GM20431 (cell line): ENCODE measurements at regions not wholly inside any gene's neighbourhood (a gene's known extent, or its start where the extent isn't known, plus 50 kb on each side); places are given as distances from the start of the nearest gene placed in this dataset.

Experiments used
- in situ Hi-C: fragments of 300-500 bp; cut with MseI, MboI; formaldehyde crosslinking; loops from one replicate; pipeline ENCODE4 v1.15.0; 2020; ENCODE audit warnings: low sequenced_read_pairs; ENCODE audit not compliant: unreplicated experiment

DNA sequence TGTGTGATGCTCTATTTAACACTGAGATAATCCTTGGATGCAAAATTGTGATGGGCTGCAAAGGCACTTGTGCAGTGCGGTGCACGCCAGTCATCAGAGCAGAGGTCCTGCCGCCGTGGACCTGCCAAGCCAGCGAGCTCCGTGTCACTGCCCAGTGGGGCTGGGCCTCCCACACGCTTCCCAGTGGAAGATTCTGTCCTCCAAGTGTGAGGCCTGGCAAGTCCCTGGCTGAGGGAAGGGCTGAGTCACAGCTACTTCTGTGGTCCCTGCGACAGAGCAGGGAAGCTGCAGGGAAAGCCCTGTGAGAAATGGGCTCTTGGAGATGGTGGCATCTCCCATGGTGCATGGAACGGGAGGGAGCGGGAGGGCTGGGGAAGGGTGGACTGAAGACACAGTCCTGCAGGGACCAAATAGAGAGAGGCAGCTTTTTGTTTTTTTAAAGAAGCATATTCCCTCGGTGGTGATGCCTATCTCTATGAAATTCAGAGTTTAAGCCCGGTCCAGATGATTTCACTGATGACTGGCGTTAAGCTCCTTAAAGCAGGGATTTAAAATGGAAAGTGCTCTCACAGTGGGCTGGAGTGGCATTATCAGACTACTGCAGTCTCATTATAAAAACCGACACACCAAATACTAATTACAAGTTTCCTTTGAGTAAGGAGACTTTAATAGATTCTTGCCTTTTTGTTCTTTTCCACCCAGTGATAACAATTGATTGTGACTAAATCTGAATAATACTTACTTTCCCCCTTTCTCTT, 413.7 kb downstream of the QKI start:
- in situ Hi-C loops: no loop called here

DNA sequence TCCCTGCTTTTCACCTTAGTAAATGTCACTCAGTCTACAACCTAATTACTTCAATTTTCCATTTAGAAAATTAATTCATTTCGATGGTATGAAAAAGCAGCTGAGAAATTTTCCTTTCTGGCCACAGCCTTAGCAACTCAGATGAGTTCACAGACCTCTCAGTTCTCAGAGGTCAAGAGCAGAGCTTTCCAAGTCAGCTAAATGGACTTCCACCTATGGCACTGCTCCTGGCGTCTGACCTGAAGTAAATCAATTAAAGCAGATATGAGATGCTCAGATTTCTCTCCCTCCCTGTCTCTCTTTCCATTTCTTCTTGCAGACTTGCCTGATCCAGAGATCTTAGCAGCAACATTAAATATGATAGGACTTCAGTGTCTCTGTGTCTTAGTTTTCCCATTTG, 412.6 kb downstream of the QKI start:
- in situ Hi-C loops: no loop called here

DNA sequence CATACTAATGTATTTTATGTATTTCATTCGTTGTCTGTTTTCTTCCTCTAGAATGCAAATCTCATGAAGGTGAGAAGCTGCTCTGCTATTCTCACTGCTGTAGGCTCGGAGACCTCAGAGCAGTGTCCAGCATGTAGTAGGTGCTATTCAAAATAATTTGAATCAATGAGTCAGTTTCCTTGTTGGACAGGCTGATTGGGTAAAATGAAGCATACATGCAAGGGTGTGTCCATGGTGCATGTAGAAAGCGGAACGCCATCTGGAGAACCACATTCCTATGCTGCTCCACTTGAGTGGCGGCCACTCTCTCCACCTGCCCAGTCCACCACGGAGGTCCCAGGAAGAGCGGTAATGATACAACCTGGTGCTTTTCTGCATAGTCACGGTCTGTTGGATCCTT, 412.1 kb downstream of the QKI start:
- in situ Hi-C loops: no loop called here

DNA sequence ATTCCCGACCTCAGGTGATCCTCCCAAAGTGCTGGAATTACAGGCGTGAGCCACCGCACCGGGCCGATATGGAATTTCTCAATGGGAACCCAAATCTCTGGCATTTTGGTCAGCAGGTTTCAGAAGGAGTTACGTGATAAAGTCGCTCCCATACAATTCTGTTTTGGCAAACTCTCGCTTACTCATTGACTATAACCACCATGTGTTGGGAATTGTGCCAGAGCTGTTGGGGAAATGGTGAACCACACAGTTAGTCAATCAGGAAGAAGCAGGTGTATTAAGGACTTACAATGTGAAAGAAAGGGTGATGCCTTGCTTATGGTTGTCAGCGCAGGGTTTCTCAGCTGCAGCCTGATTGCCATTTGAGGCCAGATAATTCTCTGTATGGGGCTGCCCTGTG, 410.5 kb downstream of the QKI start:
- in situ Hi-C loops: no loop called here

DNA sequence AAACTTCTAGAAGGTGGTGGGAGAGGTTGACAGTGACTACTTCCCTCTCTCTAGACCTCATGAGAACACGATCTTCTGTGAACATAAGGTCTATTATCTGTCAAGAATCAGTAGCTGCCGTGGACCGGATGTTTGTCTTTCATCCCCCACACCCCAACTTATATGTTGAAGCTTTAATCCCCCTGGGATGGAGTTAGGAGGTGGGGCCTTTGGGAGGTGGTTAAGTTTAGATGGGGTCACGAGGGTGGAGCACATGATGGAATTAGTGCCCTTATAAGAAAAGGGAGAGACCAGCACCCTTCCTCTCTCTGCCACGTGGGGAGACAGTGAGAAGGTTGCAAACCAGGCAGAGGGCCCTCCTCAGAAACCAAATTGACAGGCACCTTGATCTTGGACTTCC, 409.1 kb downstream of the QKI start:
- in situ Hi-C loops: no loop called here

DNA sequence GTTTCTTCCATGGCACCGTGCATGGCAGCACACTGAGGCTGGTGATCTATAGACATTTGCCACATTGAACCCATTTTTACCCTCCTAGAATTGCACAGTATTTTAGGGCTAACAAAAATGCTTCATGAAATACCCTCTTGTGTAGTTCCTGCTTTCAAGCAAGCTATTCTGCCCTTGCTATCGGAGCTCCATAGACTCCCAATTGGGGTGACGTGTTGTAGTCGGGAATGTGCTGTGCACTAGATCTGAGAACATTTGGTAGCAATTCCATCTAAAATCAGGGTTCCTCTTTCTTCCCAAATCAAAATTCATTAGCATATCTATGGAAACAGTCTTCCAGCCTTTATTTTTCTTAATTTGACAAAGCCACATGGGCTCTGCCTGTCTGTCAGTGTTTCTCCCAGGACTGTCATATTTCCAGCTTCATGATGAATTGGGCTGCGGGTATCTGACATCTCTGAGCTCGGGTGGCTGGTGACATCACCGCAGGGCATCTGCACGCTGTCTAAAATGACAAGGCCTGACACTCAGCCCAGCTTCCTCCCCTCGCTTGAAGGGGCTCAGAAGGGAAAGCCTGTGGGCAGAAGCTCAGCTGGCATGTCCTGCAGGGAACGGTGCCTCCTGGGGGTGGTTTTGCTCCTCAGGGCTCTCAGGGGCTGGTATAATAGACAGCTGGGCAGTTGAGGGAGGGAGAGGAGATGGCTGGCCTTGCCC, 406.4 kb downstream of the QKI start:
- in situ Hi-C loops: no loop called here

DNA sequence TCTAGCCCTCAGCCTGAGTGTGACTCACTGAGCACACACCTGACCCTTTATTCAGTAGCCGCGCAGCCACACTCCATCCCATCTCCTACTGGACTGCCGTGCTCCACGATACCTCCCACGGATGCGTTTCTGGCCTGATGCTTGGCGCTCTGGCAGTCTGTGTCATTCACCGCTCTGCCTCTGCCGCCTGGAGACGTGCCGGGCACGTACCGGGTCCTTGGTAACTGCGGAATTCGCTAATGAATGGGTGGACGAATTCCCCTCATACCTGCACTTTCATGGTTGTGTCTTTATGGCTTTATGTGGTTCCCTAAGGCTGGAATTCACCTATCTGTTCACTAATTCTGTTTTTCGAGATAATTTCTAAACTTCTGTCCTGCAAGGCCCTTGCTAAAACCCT, 405.7 kb downstream of the QKI start:
- in situ Hi-C loops: no loop called here

DNA sequence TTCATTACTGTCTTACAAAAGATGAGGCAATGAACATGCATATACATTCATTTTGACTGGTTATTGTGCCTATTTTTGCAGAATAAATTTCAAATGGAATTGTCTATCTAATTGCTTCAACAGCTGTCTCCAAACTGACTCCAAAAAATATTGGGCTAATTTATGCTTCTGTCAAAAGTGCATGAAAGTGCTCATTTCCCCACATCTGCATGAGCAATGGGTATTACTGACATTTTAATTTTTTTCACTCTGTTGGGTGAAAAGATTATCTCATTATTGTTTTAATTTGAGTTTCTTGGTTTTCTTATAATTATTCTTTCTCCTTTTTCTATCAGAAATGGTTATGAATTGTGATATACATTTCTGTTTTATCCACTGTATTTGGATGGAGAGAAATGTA, 404.2 kb downstream of the QKI start:
- in situ Hi-C loops: no loop called here

DNA sequence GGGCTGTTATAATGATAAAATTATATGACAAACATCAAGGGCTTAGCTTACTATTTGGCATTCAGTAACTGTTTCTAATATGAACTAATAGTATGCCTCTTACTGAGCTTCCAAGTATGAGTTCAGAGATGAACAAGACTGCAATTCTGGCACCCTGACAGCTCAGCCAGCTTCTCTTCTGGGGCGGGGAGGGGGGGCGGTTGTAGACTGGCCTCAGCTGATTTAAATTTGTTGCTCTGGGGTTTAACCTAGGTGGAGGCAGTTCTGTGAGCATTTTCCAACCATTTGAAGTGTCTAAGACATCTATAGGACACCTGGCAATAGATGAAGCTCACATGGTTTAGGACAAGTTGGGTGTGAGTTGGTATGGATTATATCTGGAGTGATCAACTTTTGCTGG, 401.9 kb downstream of the QKI start:
- in situ Hi-C loops: no loop called here

DNA sequence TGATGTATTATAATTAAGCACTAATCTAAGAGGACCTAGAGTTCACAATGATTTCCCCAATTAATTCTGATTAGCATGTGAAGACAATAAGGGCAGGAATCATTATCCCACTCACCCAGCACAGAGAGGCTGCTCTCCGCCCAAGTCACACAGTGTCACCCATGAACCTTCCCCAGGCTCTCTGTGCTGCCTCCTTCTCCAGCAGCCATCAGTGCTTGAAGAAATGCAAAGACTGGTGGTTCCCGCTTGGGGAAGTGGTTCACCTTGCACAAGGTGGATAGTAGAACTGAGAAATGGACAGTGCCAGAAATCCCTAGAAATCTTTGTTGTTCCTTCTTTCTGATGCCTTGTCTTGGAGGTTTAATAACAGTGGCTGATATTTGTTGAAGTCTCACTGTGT, 401.3 kb downstream of the QKI start:
- in situ Hi-C loops: no loop called here

DNA sequence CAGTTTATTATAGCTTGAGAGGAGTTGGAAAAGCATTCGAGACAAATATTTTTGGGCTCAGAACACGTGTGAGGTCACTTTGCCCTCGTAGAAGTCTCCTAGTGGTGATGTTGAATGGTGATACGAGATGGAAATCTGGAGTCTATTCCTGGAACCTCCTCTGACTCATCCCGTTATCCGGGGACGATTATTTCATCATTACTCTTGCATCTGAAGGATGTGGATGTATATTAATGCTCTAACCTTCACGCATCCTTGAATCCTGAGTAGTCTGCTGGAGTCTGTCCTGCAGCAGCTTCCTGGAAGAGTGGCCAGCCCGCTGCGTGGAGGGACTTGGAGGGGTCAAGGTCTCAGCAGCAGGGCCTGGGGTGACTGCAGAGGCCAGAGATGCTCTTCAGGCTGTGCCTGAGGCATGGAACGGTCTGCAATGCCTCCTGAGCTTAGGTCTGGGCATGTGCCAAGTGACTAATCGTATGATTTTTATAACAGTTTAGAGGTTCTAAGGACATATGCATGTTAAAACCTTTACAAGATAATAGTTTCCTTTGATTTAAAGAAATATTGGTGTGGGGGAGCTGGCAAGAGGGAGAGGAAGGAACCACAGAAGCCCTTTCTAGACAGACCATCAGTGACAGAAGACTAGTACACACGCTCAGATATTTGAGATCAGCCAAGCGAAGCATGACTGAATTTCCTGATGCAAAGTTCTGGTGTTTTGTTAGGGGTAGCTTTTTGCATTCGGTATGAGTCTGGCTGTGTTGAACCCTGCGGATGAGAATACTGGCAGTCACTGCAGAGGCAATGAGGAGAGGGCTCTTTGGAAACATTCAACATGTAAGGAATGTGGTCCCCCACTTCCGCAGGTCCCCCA, 400.2 kb downstream of the QKI start:
- in situ Hi-C loops: no loop called here

DNA sequence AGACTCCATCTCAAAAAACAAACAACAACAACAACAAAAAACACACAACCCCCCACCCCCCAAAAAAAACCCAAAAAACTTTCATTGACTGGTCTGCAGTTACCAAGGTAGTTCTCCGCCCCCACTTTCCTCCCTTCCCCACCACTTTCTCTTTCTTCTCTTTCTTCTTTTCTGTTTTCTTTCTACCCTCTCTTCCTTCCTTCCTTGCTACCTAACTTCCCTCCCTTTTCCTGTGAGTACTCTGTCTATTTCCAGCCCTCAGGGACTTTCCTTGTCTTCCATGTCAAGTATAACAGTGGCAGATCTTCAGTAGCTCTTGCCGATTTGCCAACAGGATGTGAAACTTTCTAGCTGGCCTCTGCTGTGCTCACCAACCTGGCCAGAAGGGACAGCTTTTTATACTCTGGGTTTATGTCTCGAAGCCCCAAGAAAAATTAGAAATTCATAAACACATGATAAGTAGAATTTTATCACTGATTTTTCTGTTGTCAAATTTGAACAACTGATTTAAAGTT, 399.5 kb downstream of the QKI start:
- in situ Hi-C loops: no loop called here

DNA sequence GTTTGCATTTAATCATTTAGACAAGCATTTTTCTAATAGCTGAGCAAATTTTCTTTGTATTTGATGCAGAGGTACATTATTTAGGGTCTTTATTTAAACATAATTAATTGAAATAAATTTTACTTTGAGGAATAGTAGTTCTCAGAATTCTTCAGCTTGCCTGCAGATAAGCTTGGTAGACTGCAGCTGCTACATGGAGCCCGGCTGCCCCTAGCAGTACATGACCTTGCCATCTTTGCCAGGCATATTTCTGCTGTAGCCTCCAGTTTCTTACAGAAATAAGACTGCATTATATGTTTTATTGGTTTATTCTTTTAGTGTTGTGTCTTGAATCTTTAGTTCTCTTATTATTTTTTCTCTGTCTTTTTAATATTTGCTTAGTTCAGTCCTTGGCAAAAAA, 396.8 kb downstream of the QKI start:
- in situ Hi-C loops: no loop called here

DNA sequence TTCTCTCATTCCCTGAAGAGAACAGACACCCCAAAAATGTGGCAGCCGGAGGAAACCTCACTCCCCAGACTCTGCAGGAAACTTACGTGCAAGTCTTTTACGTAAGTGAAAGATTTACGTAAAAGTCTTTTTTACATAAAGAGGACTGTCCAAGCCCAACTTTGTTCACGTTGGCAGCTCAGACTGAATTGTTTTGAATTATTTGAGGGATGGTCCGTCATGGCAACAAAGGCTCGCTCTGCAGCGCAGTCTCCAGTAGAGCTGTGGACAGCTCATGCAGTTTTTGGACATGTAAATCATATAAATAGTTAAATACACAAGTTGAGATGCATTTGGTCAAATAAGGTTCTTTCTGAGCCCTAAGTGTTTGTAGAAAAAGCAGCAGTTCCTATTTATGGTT, 394.8 kb downstream of the QKI start:
- in situ Hi-C loops: no loop called here

DNA sequence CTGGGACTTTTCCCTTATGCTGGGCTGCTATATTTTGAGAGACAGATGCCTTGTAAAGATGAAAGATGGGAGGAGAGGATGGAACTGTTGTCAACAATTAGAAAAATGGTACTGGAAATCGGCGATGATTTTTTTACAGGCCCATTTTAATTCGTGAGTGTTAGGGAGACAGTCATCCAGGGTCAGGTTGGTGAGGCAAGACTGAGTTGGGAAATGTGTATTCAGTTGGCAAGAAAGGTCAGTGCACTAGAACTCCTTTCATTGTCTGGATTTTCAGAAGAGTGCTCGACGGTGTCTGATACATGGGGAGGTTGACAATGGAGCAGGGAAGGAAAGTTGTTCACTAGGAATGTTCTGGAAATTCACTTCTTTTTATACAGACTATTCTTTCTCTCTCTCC, 394.4 kb downstream of the QKI start:
- in situ Hi-C loops: no loop called here

DNA sequence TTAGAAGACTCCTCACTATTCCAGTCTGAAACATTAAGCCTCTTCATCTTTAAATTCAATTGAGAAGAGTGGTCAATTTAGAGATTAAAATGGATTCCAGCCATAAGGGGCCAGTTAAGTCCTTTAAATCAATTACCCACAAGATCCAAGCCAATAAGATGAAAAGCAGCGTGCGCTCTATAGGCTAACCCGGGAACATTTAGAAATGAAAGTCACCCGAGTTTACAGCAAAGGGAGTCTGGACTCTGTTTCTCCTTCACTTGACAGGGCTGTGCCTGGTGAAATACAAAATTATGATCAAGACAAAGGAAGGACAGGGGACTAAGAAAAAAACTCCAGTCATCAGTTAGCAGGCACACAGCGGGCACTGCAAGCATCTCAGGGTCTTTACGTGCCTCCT, 393.7 kb downstream of the QKI start:
- in situ Hi-C loops: no loop called here

DNA sequence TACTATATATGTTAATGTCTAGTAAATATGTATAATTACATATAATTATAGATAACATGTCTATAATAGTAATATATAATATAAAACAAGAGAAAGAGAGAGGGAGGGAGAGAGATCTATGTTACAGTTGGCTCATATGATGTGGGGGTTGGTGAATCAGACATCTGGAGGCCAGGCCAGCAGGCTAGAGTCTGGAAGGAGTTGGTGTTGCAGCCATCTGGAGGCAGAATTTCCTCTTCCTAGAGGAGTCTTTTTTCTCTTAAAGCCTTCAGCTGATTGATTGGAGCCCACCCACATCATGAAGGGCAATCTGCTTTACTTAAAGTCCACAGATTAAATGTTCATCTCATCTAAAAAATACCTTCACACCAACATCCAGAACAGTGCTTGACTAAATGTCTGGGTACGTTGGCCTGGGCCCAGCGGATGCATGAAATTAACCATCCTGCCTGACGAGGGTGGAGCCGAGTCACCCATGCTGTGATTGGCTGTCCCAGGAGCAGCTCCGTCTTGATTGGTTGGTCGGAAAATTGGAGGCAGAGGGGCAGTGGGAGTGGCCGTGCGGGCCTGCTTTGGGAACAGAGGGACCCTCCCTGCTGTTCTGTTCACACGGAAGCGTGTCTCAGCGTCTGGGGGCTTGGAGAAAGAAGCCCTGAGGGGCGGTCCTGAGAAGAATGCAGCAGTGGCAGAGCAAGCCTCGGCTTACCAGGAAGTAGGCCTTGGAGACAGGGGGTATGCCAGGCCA, 392.4 kb downstream of the QKI start:
- in situ Hi-C loops: no loop called here

DNA sequence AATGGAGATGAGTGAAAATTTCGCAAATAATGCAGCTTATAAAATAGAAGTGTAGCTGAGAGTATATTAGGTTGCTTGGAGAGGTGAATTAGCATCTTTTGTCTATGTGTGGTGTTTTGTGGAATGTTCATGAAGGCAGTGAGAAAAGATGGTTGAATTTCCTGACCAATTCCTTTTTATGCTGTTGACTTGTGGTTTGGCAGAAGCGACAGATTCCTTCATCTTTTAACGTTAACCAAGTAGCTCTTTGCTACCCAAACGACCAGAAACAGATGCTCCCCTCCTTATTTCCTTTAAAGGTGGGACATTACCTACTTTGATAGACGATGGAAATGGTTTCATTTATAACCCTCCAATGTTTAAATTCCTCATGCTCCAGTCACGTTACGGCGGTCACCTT, 390.5 kb downstream of the QKI start:
- in situ Hi-C loops: no loop called here

DNA sequence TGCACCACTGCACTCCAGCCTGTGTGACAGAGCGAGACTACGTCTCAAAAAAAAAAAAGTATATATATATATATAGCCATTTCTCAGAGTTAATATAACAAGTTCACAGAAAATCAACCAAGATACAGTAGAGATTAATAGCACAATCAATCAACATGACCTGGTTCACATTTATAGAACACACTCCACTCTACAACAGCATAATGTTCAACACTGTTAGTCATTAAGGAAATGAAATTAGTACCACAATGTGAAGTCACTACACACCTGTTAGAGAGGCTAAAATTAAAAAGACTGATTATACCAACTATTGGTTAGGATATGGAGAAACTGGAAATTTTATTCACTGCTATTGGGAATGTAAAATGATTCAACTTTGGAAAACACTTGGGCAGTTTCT, 387.7 kb downstream of the QKI start:
- in situ Hi-C loops: no loop called here

DNA sequence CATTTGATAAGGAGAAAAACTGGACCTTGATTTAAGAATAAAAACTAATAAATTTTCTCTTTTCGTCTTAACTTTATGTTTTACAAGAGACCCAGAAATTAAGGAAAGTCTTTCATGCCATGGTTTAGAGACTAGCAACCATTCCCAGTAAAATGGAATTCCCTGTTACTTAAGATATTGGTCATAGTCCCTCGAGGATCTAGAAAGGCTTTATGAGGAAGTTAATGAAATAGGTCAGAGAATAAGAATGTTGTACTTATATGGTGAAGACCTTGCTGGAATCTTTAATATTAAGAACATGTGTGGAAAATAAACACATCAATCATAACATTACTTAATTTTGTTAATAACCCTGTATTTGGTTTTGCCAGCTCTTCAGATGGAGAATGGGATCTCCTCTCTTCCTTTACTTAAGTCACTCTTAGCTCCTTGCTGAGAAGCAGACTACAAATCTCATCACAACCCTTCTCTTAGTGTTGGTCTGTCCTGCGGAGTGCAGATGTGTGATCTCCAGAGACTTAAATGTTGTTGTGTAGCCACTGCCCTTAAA, 382.9 kb downstream of the QKI start:
- in situ Hi-C loops: no loop called here
